ENCODE measurements at regions not wholly inside any gene's neighbourhood (a gene's known extent, or its start where the extent isn't known, plus 50 kb on each side); places are given as distances from the start of the nearest gene placed in this dataset.

- Mint-ChIP-seq H3K4me3 (no peak overlapping the region), H3K9me3 (peaks cover 45% of the 10 kb centered on the region), H3K4me1 (peaks cover 28% of the 10 kb centered on the region), H3K27me3 (ENCODE audit: low read depth) (no peaks in the 10 kb centered on the region), H3K27ac (no peak overlapping the region), H3K36me3 (peaks cover 29% of the 10 kb centered on the region)
- DNase-seq (ENCODE audit: low spot score) (no peak), ATAC-seq (no peak)
- ChIA-PET POLR2A (no interaction called here), CTCF (no interaction called here)
- TF ChIP-seq E2F1 (CRISPR knock-in tag; IDR thresholded peaks at IDR 0.05): no peak
- TF ChIP-seq ZNF425 (CRISPR knock-in tag; conservative IDR thresholded peaks at IDR 0.05): no peak
- TF ChIP-seq, protein P1, sequence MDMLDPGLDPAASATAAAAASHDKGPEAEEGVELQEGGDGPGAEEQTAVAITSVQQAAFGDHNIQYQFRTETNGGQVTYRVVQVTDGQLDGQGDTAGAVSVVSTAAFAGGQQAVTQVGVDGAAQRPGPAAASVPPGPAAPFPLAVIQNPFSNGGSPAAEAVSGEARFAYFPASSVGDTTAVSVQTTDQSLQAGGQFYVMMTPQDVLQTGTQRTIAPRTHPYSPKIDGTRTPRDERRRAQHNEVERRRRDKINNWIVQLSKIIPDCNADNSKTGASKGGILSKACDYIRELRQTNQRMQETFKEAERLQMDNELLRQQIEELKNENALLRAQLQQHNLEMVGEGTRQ (CRISPR knock-in tag; IDR thresholded peaks at IDR 0.05): no peak
- no peak for TF ChIP-seq ATF1 (CRISPR knock-in tag; IDR thresholded peaks at IDR 0.05)
- no peak for TF ChIP-seq NFATC4 (CRISPR knock-in tag; IDR thresholded peaks at IDR 0.05)
- TF ChIP-seq GTF2I (CRISPR knock-in tag; conservative IDR thresholded peaks at IDR 0.05): no peak
- no peak for TF ChIP-seq PREB (CRISPR knock-in tag; IDR thresholded peaks at IDR 0.05; ENCODE audit: borderline replicate concordance)
- no peak for TF ChIP-seq FOXK1 (CRISPR knock-in tag; IDR thresholded peaks at IDR 0.05)
- TF ChIP-seq TEAD1 (CRISPR knock-in tag; IDR thresholded peaks at IDR 0.05): no peak
- no peak for TF ChIP-seq MAX (CRISPR knock-in tag; IDR thresholded peaks at IDR 0.05)
- no peak for TF ChIP-seq ZNF671 (CRISPR knock-in tag; IDR thresholded peaks at IDR 0.05)
- no peak for TF ChIP-seq FOXJ3 (CRISPR knock-in tag; IDR thresholded peaks at IDR 0.05; ENCODE audit: borderline replicate concordance)
- no peak for TF ChIP-seq FOXP1 (CRISPR knock-in tag; IDR thresholded peaks at IDR 0.05; ENCODE audit: borderline replicate concordance)
- no peak for TF ChIP-seq ZSCAN18 (CRISPR knock-in tag; IDR thresholded peaks at IDR 0.05)
These were observed 233.4 kb upstream of the RGMB start for GRCh38 chr5:98540056-98540455.

DNA sequence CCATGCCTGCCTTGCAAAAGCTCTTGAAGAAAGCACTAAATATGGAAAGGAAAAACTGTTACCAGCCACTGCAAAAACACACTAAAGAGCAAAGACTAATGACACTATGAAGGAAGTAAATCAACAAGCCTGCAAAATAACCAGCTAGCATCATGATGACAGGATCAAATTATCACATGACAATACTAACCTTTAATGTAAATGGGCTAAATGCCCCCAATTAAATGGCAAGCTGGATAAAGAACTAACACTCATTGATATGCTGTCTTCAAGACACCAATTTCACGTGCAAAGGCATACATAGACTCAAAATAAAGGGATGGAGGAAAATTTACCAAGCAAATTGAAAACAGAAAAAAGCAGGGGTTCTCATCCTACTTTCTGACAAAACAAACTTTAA is 231.8 kb upstream of the RGMB start:
- no peak overlapping the region for H3K27ac Mint-ChIP-seq
- no peak overlapping the region for H3K4me3 Mint-ChIP-seq
- TF ChIP-seq SMAD3 (CRISPR knock-in tag; IDR thresholded peaks at IDR 0.05; ENCODE audit: borderline replicate concordance) (no peak), NFYB (CRISPR knock-in tag; conservative IDR thresholded peaks at IDR 0.05; ENCODE audit: low read depth) (no peak), ZSCAN18 (CRISPR knock-in tag; IDR thresholded peaks at IDR 0.05) (no peak), ZNF423 (CRISPR knock-in tag; IDR thresholded peaks at IDR 0.05) (no peak), FOXJ3 (CRISPR knock-in tag; IDR thresholded peaks at IDR 0.05; ENCODE audit: borderline replicate concordance) (no peak), CBFB (CRISPR knock-in tag; IDR thresholded peaks at IDR 0.05; ENCODE audit: low read depth) (no peak)
- TF ChIP-seq, protein P1 (CRISPR knock-in tag; IDR thresholded peaks at IDR 0.05): no peak
- peaks cover 17% of the 10 kb centered on the region for H3K4me1 Mint-ChIP-seq
- peaks cover 60% of the 10 kb centered on the region for H3K9me3 Mint-ChIP-seq
- ChIA-PET POLR2A (no interaction called here), CTCF (no interaction called here)
- no peak for DNase-seq (ENCODE audit: low spot score)
- ATAC-seq: no peak
- no peaks in the 10 kb centered on the region for H3K27me3 Mint-ChIP-seq (ENCODE audit: low read depth)
- H3K36me3 Mint-ChIP-seq: peaks cover 40% of the 10 kb centered on the region

All from WTC11 (cell line).